Suppressor macrophage treated with lipopolysaccharide for 1 hour (primary cell): ENCODE measurements at regions not wholly inside any gene's neighbourhood (a gene's known extent, or its start where the extent isn't known, plus 50 kb on each side); places are given as distances from the start of the nearest gene placed in this dataset.
A peak's percentile ranks its signal among the peaks of the same experiment; 100 is the strongest.

Experiments
- DNase-seq, 3 donors: peaks; one replicate each; pipeline ENCODE4 v3.0.0-alpha.2; 2020 to 2022

GRCh38 chr2:219905640-219906039 lies 278.2 kb downstream of the SLC4A3 start:
- no peak for DNase-seq

GRCh38 chr2:219906114-219907010 lies 278.9 kb downstream of the SLC4A3 start:
- peak in 1 of 3 donors; percentile 1 for DNase-seq

GRCh38 chr2:219907011-219907365 lies 279.6 kb downstream of the SLC4A3 start:
- no peak for DNase-seq

GRCh38 chr2:219908538-219908937 lies 281.1 kb downstream of the SLC4A3 start:
- no peak for DNase-seq

- DNase-seq, result no peak
Measured at GRCh38 chr2:219911541-219911940, 284.1 kb downstream of the SLC4A3 start.

- no peak for DNase-seq
Measured at GRCh38 chr2:219912491-219912921, 285.1 kb downstream of the SLC4A3 start.

- DNase-seq, result no peak
Measured at GRCh38 chr2:219914577-219914976, 287.1 kb downstream of the SLC4A3 start.

GRCh38 chr2:219916281-219916680 lies 288.9 kb downstream of the SLC4A3 start:
- DNase-seq, result no peak

- DNase-seq, result no peak
Measured at GRCh38 chr2:219916726-219917440, 289.5 kb downstream of the SLC4A3 start.

GRCh38 chr2:219918254-219918653 lies 290.8 kb downstream of the SLC4A3 start:
- no peak for DNase-seq

- no peak for DNase-seq
Measured at GRCh38 chr2:219918944-219919343, 291.5 kb downstream of the SLC4A3 start.

GRCh38 chr2:219919506-219919905 lies 292.1 kb downstream of the SLC4A3 start:
- no peak for DNase-seq

- no peak for DNase-seq
Measured at GRCh38 chr2:219929835-219930234, 302.4 kb downstream of the SLC4A3 start.

- no peak for DNase-seq
Measured at GRCh38 chr2:219939647-219940046, 312.2 kb downstream of the SLC4A3 start.

- DNase-seq, result no peak
Measured at GRCh38 chr2:219944866-219945265, 317.4 kb downstream of the SLC4A3 start.

GRCh38 chr2:219946021-219946420 lies 318.6 kb downstream of the SLC4A3 start:
- DNase-seq, result no peak

- peak in 1 of 3 donors; percentile 0 for DNase-seq
Measured at GRCh38 chr2:219946529-219946928, 319.1 kb downstream of the SLC4A3 start.

- peak in 1 of 3 donors; percentile 11 for DNase-seq
Measured at GRCh38 chr2:219947575-219947974, 320.1 kb downstream of the SLC4A3 start.

- DNase-seq, result peak in 1 of 3 donors; percentile 8
Measured at GRCh38 chr2:219949053-219949452, 321.6 kb downstream of the SLC4A3 start.

- peak in 1 of 3 donors; percentile 4 for DNase-seq
Measured at GRCh38 chr2:219951099-219951498, 323.7 kb downstream of the SLC4A3 start.

- no peak for DNase-seq
Measured at GRCh38 chr2:219954331-219954730, 326.9 kb downstream of the SLC4A3 start.

GRCh38 chr2:219957820-219958219 lies 330.4 kb downstream of the SLC4A3 start:
- no peak for DNase-seq

GRCh38 chr2:219958941-219959340 lies 331.5 kb downstream of the SLC4A3 start:
- DNase-seq, result no peak

GRCh38 chr2:219959471-219959870 lies 332.0 kb downstream of the SLC4A3 start:
- no peak for DNase-seq
